ENCODE measurements at regions not wholly inside any gene's neighbourhood (a gene's known extent, or its start where the extent isn't known, plus 50 kb on each side); places are given as distances from the start of the nearest gene placed in this dataset.

- DNase-seq, result no peak
- no peak overlapping the region for H2AK5ac ChIP-seq (ENCODE audit: low read length)
- H4K8ac ChIP-seq (ENCODE audit: low read depth, low read length), result no peak overlapping the region
- no peak overlapping the region for H3K14ac ChIP-seq (ENCODE audit: low read length)
- H2BK120ac ChIP-seq (ENCODE audit: insufficient read depth, low read length, poor library complexity), result no peak overlapping the region
- no peak overlapping the region for H3K18ac ChIP-seq (ENCODE audit: low read length)
- H2AFZ ChIP-seq (ENCODE audit: insufficient read depth, low read length, poor library complexity), result no peak overlapping the region
- no peaks in the 10 kb centered on the region for H3K79me1 ChIP-seq (ENCODE audit: low read length)
- no peak overlapping the region for H3K27ac ChIP-seq (ENCODE audit: low read depth, low read length)
- no peak overlapping the region for H2BK12ac ChIP-seq (ENCODE audit: low read length)
- H4K12ac ChIP-seq (ENCODE audit: low read depth, low read length), result no peak overlapping the region
- H3K9me3 ChIP-seq (ENCODE audit: insufficient read depth, low read depth, low read length), result peaks cover 2% of the 10 kb centered on the region
- no peak overlapping the region for H3K23ac ChIP-seq (ENCODE audit: low read length)
- H3K4me1 ChIP-seq (ENCODE audit: control insufficient read depth in 1 of 2, insufficient read depth in 2 of 2, low read length in 2 of 2), result no peaks in the 10 kb centered on the region
- no CpG with 5 or more reads among the region's 13 CpGs for WGBS (ENCODE audit: extremely low coverage, insufficient coverage, insufficient read length)
- no peak overlapping the region for H3K9ac ChIP-seq (ENCODE audit: low read length)
- H3K27me3 ChIP-seq (ENCODE audit: insufficient read depth, low read length), result no peaks in the 10 kb centered on the region
- no peak overlapping the region for H3K4ac ChIP-seq (ENCODE audit: low read depth, low read length)
- H3K79me2 ChIP-seq (ENCODE audit: control insufficient read depth, insufficient read depth, low read length, poor library complexity), result no peaks in the 10 kb centered on the region
- H3K36me3 ChIP-seq (ENCODE audit: control insufficient read depth in 1 of 2, insufficient read depth in 2 of 2, low read length in 2 of 2), result no peaks in the 10 kb centered on the region
- no peak overlapping the region for H2BK5ac ChIP-seq (ENCODE audit: low read depth, low read length, poor library complexity)
- H4K91ac ChIP-seq (ENCODE audit: low read depth, low read length), result no peak overlapping the region
- H3K4me2 ChIP-seq (ENCODE audit: low read length), result no peak overlapping the region
- no peak overlapping the region for H3K4me3 ChIP-seq (ENCODE audit: low read depth, low read length)
Measured at GRCh38 chr11:116180806-116181600, 591.8 kb downstream of the BUD13 start.

DNA sequence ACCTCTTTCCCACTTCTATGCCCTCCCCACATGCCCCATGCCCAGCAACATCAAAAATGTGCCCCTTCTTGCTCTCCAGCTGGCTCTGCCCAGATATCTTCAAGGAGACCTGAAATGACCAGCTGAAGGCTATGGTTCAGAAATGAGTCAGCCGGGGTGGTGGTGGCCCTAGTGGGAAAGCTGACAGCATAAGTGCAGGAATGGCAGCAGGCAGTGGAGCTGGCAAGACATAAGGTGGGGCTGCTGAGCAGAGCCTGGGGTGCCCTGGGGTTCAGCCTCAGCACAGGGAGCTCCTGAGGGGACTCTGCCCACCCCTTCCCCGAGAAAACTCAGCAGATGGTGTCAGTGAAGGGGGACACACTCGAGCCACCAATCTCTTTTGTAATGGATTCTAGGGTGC is 593.4 kb downstream of the BUD13 start:
- H4K8ac ChIP-seq (ENCODE audit: low read depth, low read length), result no peak overlapping the region
- no peak overlapping the region for H3K23ac ChIP-seq (ENCODE audit: low read length)
- no peak overlapping the region for H3K4ac ChIP-seq (ENCODE audit: low read depth, low read length)
- no peak overlapping the region for H3K9ac ChIP-seq (ENCODE audit: low read length)
- H3K27me3 ChIP-seq (ENCODE audit: insufficient read depth, low read length), result no peaks in the 10 kb centered on the region
- no peak overlapping the region for H3K18ac ChIP-seq (ENCODE audit: low read length)
- no peak for DNase-seq
- H3K4me2 ChIP-seq (ENCODE audit: low read length), result no peak overlapping the region
- no peak overlapping the region for H3K27ac ChIP-seq (ENCODE audit: low read depth, low read length)
- H4K12ac ChIP-seq (ENCODE audit: low read depth, low read length), result no peak overlapping the region
- no peak overlapping the region for H2AK5ac ChIP-seq (ENCODE audit: low read length)
- no CpG with 5 or more reads among the region's 3 CpGs for WGBS (ENCODE audit: extremely low coverage, insufficient coverage, insufficient read length)
- no peaks in the 10 kb centered on the region for H3K36me3 ChIP-seq (ENCODE audit: control insufficient read depth in 1 of 2, insufficient read depth in 2 of 2, low read length in 2 of 2)
- no peak overlapping the region for H2BK12ac ChIP-seq (ENCODE audit: low read length)
- H3K4me1 ChIP-seq (ENCODE audit: control insufficient read depth in 1 of 2, insufficient read depth in 2 of 2, low read length in 2 of 2), result no peaks in the 10 kb centered on the region
- no peak overlapping the region for H3K4me3 ChIP-seq (ENCODE audit: low read depth, low read length)
- H3K79me2 ChIP-seq (ENCODE audit: control insufficient read depth, insufficient read depth, low read length, poor library complexity), result no peaks in the 10 kb centered on the region
- no peak overlapping the region for H3K14ac ChIP-seq (ENCODE audit: low read length)
- H3K9me3 ChIP-seq (ENCODE audit: insufficient read depth, low read depth, low read length), result peaks cover 2% of the 10 kb centered on the region
- H3K79me1 ChIP-seq (ENCODE audit: low read length), result no peaks in the 10 kb centered on the region
- no peak overlapping the region for H4K91ac ChIP-seq (ENCODE audit: low read depth, low read length)
- no peak overlapping the region for H2BK5ac ChIP-seq (ENCODE audit: low read depth, low read length, poor library complexity)
- no peak overlapping the region for H2AFZ ChIP-seq (ENCODE audit: insufficient read depth, low read length, poor library complexity)
- H2BK120ac ChIP-seq (ENCODE audit: insufficient read depth, low read length, poor library complexity), result no peak overlapping the region

DNA sequence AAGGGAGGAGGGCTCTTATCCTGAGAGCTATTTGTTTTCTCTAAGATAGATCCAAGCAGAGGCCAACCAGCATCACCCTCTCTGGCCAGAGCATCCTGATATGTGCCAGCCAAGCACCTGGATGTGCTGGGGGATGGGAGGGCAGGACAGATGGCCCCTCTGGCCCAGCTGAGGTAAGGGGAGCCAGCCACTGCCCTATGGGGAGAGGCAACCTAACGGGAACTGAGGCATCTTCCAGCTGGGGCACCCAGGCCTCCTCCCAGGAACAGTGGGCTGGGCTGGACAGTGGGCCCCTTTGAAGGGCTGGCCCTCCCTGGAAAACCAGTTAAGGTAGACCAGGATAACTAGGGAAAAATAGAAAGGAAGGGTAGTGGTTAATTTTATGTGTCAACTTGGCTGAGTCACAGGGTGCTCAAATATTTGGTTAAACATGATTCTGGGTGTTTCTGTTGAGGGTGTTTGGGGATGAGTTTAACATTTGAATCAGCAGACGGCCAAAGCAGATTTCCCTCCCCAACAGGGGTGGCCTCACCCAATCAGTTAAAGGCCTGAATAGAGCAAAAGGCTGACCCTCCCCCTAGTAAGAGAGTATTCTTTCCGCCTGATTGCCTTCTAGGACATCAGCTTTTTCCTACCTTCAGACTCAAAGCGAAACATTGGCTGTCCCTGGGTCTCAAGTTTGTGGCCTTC is 595.1 kb downstream of the BUD13 start:
- Histone ChIP-seq H4K91ac (ENCODE audit: low read depth, low read length) (no peak overlapping the region), H4K12ac (ENCODE audit: low read depth, low read length) (no peak overlapping the region), H2AK5ac (ENCODE audit: low read length) (no peak overlapping the region), H3K4me1 (ENCODE audit: control insufficient read depth in 1 of 2, insufficient read depth in 2 of 2, low read length in 2 of 2) (peaks cover 0 to 2% of the 10 kb centered on the region in 2 experiments), H3K36me3 (ENCODE audit: control insufficient read depth in 1 of 2, insufficient read depth in 2 of 2, low read length in 2 of 2) (no peaks in the 10 kb centered on the region), H2BK12ac (ENCODE audit: low read length) (no peak overlapping the region), H3K4me2 (ENCODE audit: low read length) (no peak overlapping the region), H2BK120ac (ENCODE audit: insufficient read depth, low read length, poor library complexity) (no peak overlapping the region), H2BK5ac (ENCODE audit: low read depth, low read length, poor library complexity) (no peak overlapping the region), H3K27me3 (ENCODE audit: insufficient read depth, low read length) (no peaks in the 10 kb centered on the region), H3K79me2 (ENCODE audit: control insufficient read depth, insufficient read depth, low read length, poor library complexity) (no peaks in the 10 kb centered on the region), H3K9me3 (ENCODE audit: insufficient read depth, low read depth, low read length) (peaks cover 2% of the 10 kb centered on the region), H3K9ac (ENCODE audit: low read length) (no peak overlapping the region), H4K8ac (ENCODE audit: low read depth, low read length) (no peak overlapping the region), H3K18ac (ENCODE audit: low read length) (no peak overlapping the region), H3K79me1 (ENCODE audit: low read length) (no peaks in the 10 kb centered on the region), H3K4me3 (ENCODE audit: low read depth, low read length) (no peak overlapping the region), H3K23ac (ENCODE audit: low read length) (no peak overlapping the region), H3K4ac (ENCODE audit: low read depth, low read length) (no peak overlapping the region), H3K27ac (ENCODE audit: low read depth, low read length) (no peak overlapping the region), H3K14ac (ENCODE audit: low read length) (no peak overlapping the region), H2AFZ (ENCODE audit: insufficient read depth, low read length, poor library complexity) (no peak overlapping the region)
- WGBS (ENCODE audit: extremely low coverage, insufficient coverage, insufficient read length), result no CpG with 5 or more reads among the region's 4 CpGs
- DNase-seq, result no peak

DNA sequence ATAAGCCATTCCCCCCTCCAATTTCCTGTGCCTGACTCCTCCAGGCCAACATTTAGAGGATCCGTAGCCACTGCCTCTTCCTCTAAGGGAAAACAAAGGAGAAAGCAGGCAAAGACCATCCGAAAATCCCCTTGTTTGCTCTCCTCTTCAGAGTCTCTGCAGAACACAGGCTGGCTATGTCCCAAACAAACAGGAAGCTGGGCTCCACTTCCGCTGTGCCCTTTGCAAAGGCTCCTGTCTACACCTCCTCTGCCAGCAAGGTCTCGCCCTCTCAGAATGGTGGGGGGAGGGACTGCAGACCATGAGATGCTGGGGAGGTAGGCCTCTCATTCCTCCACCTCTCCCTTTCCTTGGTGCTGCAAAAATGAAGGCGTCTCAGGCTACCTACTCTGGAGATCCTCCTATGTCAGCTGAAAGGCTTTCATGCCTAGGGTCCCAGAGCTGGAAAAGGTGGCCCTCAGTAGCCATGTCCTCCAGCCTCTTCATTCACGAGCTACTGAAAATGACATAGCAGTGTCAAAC is 596.2 kb downstream of the BUD13 start:
- H3K18ac ChIP-seq (ENCODE audit: low read length), result no peak overlapping the region
- H3K4ac ChIP-seq (ENCODE audit: low read depth, low read length), result no peak overlapping the region
- H3K14ac ChIP-seq (ENCODE audit: low read length), result no peak overlapping the region
- no peak overlapping the region for H2AFZ ChIP-seq (ENCODE audit: insufficient read depth, low read length, poor library complexity)
- H4K8ac ChIP-seq (ENCODE audit: low read depth, low read length), result no peak overlapping the region
- no peak overlapping the region for H3K4me2 ChIP-seq (ENCODE audit: low read length)
- H3K4me3 ChIP-seq (ENCODE audit: low read depth, low read length), result no peak overlapping the region
- no peak overlapping the region for H4K12ac ChIP-seq (ENCODE audit: low read depth, low read length)
- H3K27ac ChIP-seq (ENCODE audit: low read depth, low read length), result no peak overlapping the region
- no peak overlapping the region for H2BK5ac ChIP-seq (ENCODE audit: low read depth, low read length, poor library complexity)
- no peaks in the 10 kb centered on the region for H3K79me2 ChIP-seq (ENCODE audit: control insufficient read depth, insufficient read depth, low read length, poor library complexity)
- H3K4me1 ChIP-seq (ENCODE audit: control insufficient read depth in 1 of 2, insufficient read depth in 2 of 2, low read length in 2 of 2), result peaks cover 0 to 2% of the 10 kb centered on the region in 2 experiments
- H2BK12ac ChIP-seq (ENCODE audit: low read length), result no peak overlapping the region
- no peak overlapping the region for H3K9ac ChIP-seq (ENCODE audit: low read length)
- H3K23ac ChIP-seq (ENCODE audit: low read length), result no peak overlapping the region
- DNase-seq, result no peak
- no peak overlapping the region for H4K91ac ChIP-seq (ENCODE audit: low read depth, low read length)
- H3K36me3 ChIP-seq (ENCODE audit: control insufficient read depth in 1 of 2, insufficient read depth in 2 of 2, low read length in 2 of 2), result no peaks in the 10 kb centered on the region
- no peaks in the 10 kb centered on the region for H3K27me3 ChIP-seq (ENCODE audit: insufficient read depth, low read length)
- no CpG with 5 or more reads among the region's 6 CpGs for WGBS (ENCODE audit: extremely low coverage, insufficient coverage, insufficient read length)
- H2AK5ac ChIP-seq (ENCODE audit: low read length), result no peak overlapping the region
- peaks cover 2% of the 10 kb centered on the region for H3K9me3 ChIP-seq (ENCODE audit: insufficient read depth, low read depth, low read length)
- H3K79me1 ChIP-seq (ENCODE audit: low read length), result no peaks in the 10 kb centered on the region
- no peak overlapping the region for H2BK120ac ChIP-seq (ENCODE audit: insufficient read depth, low read length, poor library complexity)

All from trophoblast cell (in vitro differentiated cells and primary cell).